ENCODE measurements at regions not wholly inside any gene's neighbourhood (a gene's known extent, or its start where the extent isn't known, plus 50 kb on each side); places are given as distances from the start of the nearest gene placed in this dataset.

- Mint-ChIP-seq H3K4me1 (no peaks in the 10 kb centered on the region), H3K36me3 (ENCODE audit: low read depth) (no peaks in the 10 kb centered on the region), H3K27ac (no peak overlapping the region), H3K4me3 (no peak overlapping the region), H3K27me3 (no peaks in the 10 kb centered on the region), H3K9me3 (peaks cover 4% of the 10 kb centered on the region)
- no peak for DNase-seq
- ChIA-PET CTCF (no interaction called here), POLR2A (no interaction called here)
These were observed 940.4 kb downstream of the KCNJ2 start for GRCh38 chr17:71109697-71110096.

GRCh38 chr17:71110326-71110725 is 941.0 kb downstream of the KCNJ2 start:
- POLR2A ChIA-PET: no interaction called here
- H3K27me3 Mint-ChIP-seq: no peaks in the 10 kb centered on the region
- no peaks in the 10 kb centered on the region for H3K36me3 Mint-ChIP-seq (ENCODE audit: low read depth)
- no peak overlapping the region for H3K4me3 Mint-ChIP-seq
- no peaks in the 10 kb centered on the region for H3K4me1 Mint-ChIP-seq
- no peak overlapping the region for H3K27ac Mint-ChIP-seq
- CTCF ChIA-PET: no interaction called here
- H3K9me3 Mint-ChIP-seq: peaks cover 4% of the 10 kb centered on the region
- no peak for DNase-seq

- no peak overlapping the region for H3K4me3 Mint-ChIP-seq
- ChIA-PET CTCF (no interaction called here), POLR2A (no interaction called here)
- H3K9me3 Mint-ChIP-seq: peaks cover 4% of the 10 kb centered on the region
- H3K4me1 Mint-ChIP-seq: no peaks in the 10 kb centered on the region
- no peak for DNase-seq
- no peaks in the 10 kb centered on the region for H3K36me3 Mint-ChIP-seq (ENCODE audit: low read depth)
- H3K27me3 Mint-ChIP-seq: no peaks in the 10 kb centered on the region
- no peak overlapping the region for H3K27ac Mint-ChIP-seq
These were observed 942.1 kb downstream of the KCNJ2 start for GRCh38 chr17:71111460-71111859.

GRCh38 chr17:71111934-71112333 is 942.6 kb downstream of the KCNJ2 start:
- POLR2A ChIA-PET: no interaction called here
- Mint-ChIP-seq H3K4me1 (no peaks in the 10 kb centered on the region), H3K27ac (no peak overlapping the region), H3K4me3 (no peak overlapping the region), H3K27me3 (no peaks in the 10 kb centered on the region), H3K9me3 (peaks cover 4% of the 10 kb centered on the region), H3K36me3 (ENCODE audit: low read depth) (no peaks in the 10 kb centered on the region)
- no peak for DNase-seq
- CTCF ChIA-PET: no interaction called here

- ChIA-PET POLR2A (no interaction called here), CTCF (no interaction called here)
- Mint-ChIP-seq H3K27me3 (no peaks in the 10 kb centered on the region), H3K27ac (no peak overlapping the region), H3K9me3 (peaks cover 4% of the 10 kb centered on the region), H3K4me1 (no peaks in the 10 kb centered on the region), H3K36me3 (ENCODE audit: low read depth) (no peaks in the 10 kb centered on the region), H3K4me3 (no peak overlapping the region)
- DNase-seq: no peak
These were observed 944.0 kb downstream of the KCNJ2 start for GRCh38 chr17:71113347-71113746.

- no peaks in the 10 kb centered on the region for H3K36me3 Mint-ChIP-seq (ENCODE audit: low read depth)
- ChIA-PET CTCF (no interaction called here), POLR2A (no interaction called here)
- peaks cover 4% of the 10 kb centered on the region for H3K9me3 Mint-ChIP-seq
- DNase-seq: no peak
- H3K4me1 Mint-ChIP-seq: no peaks in the 10 kb centered on the region
- H3K27ac Mint-ChIP-seq: no peak overlapping the region
- H3K27me3 Mint-ChIP-seq: no peaks in the 10 kb centered on the region
- no peak overlapping the region for H3K4me3 Mint-ChIP-seq
These were observed 945.8 kb downstream of the KCNJ2 start for GRCh38 chr17:71114911-71115668.

GRCh38 chr17:71115669-71115972 is 946.3 kb downstream of the KCNJ2 start:
- H3K9me3 Mint-ChIP-seq: peaks cover 4% of the 10 kb centered on the region
- no peak for DNase-seq
- no peaks in the 10 kb centered on the region for H3K4me1 Mint-ChIP-seq
- H3K27ac Mint-ChIP-seq: no peak overlapping the region
- no peaks in the 10 kb centered on the region for H3K27me3 Mint-ChIP-seq
- no peak overlapping the region for H3K4me3 Mint-ChIP-seq
- ChIA-PET CTCF (no interaction called here), POLR2A (no interaction called here)
- H3K36me3 Mint-ChIP-seq (ENCODE audit: low read depth): no peaks in the 10 kb centered on the region

GRCh38 chr17:71117466-71117865 is 948.1 kb downstream of the KCNJ2 start:
- no peak overlapping the region for H3K27ac Mint-ChIP-seq
- no peaks in the 10 kb centered on the region for H3K27me3 Mint-ChIP-seq
- no peaks in the 10 kb centered on the region for H3K4me1 Mint-ChIP-seq
- ChIA-PET POLR2A (no interaction called here), CTCF (no interaction called here)
- peaks cover 4% of the 10 kb centered on the region for H3K9me3 Mint-ChIP-seq
- no peaks in the 10 kb centered on the region for H3K36me3 Mint-ChIP-seq (ENCODE audit: low read depth)
- no peak overlapping the region for H3K4me3 Mint-ChIP-seq
- DNase-seq: no peak

GRCh38 chr17:71118039-71118438 is 948.7 kb downstream of the KCNJ2 start:
- Mint-ChIP-seq H3K27me3 (no peaks in the 10 kb centered on the region), H3K4me3 (no peak overlapping the region), H3K9me3 (peaks cover 4% of the 10 kb centered on the region), H3K4me1 (no peaks in the 10 kb centered on the region), H3K36me3 (ENCODE audit: low read depth) (no peaks in the 10 kb centered on the region), H3K27ac (no peak overlapping the region)
- ChIA-PET CTCF (no interaction called here), POLR2A (no interaction called here)
- no peak for DNase-seq

- no peaks in the 10 kb centered on the region for H3K27me3 Mint-ChIP-seq
- H3K27ac Mint-ChIP-seq: no peak overlapping the region
- H3K4me3 Mint-ChIP-seq: no peak overlapping the region
- POLR2A ChIA-PET: no interaction called here
- DNase-seq: no peak
- H3K4me1 Mint-ChIP-seq: no peaks in the 10 kb centered on the region
- H3K36me3 Mint-ChIP-seq (ENCODE audit: low read depth): no peaks in the 10 kb centered on the region
- CTCF ChIA-PET: no interaction called here
- H3K9me3 Mint-ChIP-seq: no peaks in the 10 kb centered on the region
These were observed 958.1 kb downstream of the KCNJ2 start for GRCh38 chr17:71127416-71127815.

- POLR2A ChIA-PET: no interaction called here
- CTCF ChIA-PET: no interaction called here
- no peak overlapping the region for H3K4me3 Mint-ChIP-seq
- no peak overlapping the region for H3K27ac Mint-ChIP-seq
- H3K9me3 Mint-ChIP-seq: peaks cover 9% of the 10 kb centered on the region
- H3K27me3 Mint-ChIP-seq: no peaks in the 10 kb centered on the region
- H3K36me3 Mint-ChIP-seq (ENCODE audit: low read depth): no peaks in the 10 kb centered on the region
- no peaks in the 10 kb centered on the region for H3K4me1 Mint-ChIP-seq
- no peak for DNase-seq
These were observed 973.0 kb downstream of the KCNJ2 start for GRCh38 chr17:71142333-71142732.

GRCh38 chr17:71145486-71145885 is 975.3 kb upstream of the SOX9 start:
- Mint-ChIP-seq H3K9me3 (no peaks in the 10 kb centered on the region), H3K27me3 (no peaks in the 10 kb centered on the region), H3K4me3 (no peak overlapping the region), H3K4me1 (no peaks in the 10 kb centered on the region), H3K27ac (no peak overlapping the region), H3K36me3 (ENCODE audit: low read depth) (no peaks in the 10 kb centered on the region)
- POLR2A ChIA-PET: no interaction called here
- DNase-seq: no peak
- CTCF ChIA-PET: no interaction called here

GRCh38 chr17:71147906-71148305 is 972.9 kb upstream of the SOX9 start:
- Mint-ChIP-seq H3K9me3 (no peaks in the 10 kb centered on the region), H3K27me3 (no peaks in the 10 kb centered on the region), H3K27ac (no peak overlapping the region), H3K4me3 (no peak overlapping the region), H3K36me3 (ENCODE audit: low read depth) (no peaks in the 10 kb centered on the region), H3K4me1 (no peaks in the 10 kb centered on the region)
- DNase-seq: no peak
- POLR2A ChIA-PET: no interaction called here
- CTCF ChIA-PET: no interaction called here

GRCh38 chr17:71149607-71150006 is 971.2 kb upstream of the SOX9 start:
- ChIA-PET POLR2A (no interaction called here), CTCF (no interaction called here)

More at GRCh38 chr17:71149607-71150006, 971.2 kb upstream of the SOX9 start:
- Mint-ChIP-seq H3K9me3 (no peaks in the 10 kb centered on the region), H3K4me3 (no peak overlapping the region), H3K36me3 (ENCODE audit: low read depth) (no peaks in the 10 kb centered on the region), H3K4me1 (no peaks in the 10 kb centered on the region), H3K27ac (no peak overlapping the region), H3K27me3 (no peaks in the 10 kb centered on the region)
- DNase-seq: no peak
